ENCODE measurements at regions not wholly inside any gene's neighbourhood (a gene's known extent, or its start where the extent isn't known, plus 50 kb on each side); places are given as distances from the start of the nearest gene placed in this dataset.
"Not testable (repeated sequence)": the region's sequence is repeated elsewhere in the genome, so short reads cannot be mapped to it uniquely, and the experiment has no call there.

DNA sequence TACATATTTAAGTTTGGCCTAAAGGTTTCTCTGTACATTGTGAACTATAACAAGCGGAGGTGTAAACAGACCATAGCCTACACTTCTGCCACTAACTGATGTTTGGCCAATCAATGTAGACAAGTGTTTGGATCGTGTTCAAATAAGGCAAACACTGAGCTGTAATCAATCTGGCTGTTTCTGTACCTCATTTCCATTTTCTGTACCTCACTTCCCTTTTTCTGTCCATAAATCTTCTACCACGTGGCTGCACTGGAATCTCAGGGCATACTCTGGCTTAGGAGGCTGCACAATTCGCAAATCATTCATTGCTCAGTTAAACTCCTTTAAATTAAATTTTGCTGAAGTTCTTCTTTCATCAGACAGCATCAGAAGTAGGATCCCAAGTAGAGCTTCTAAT is 140.9 kb downstream of the SLC25A46 start:
- Histone ChIP-seq H3K27ac (no peak overlapping the region), H3K4me1 (no peaks in the 10 kb centered on the region), H3K27me3 (no peaks in the 10 kb centered on the region), H3K9me3 (no peaks in the 10 kb centered on the region), H3K36me3 (no peaks in the 10 kb centered on the region), H3K4me3 (no peak overlapping the region)
- WGBS = 57% methylated on average over 4 of the region's 4 CpGs
- DNase-seq (ENCODE audit: low spot score in 2 of 2) = no peak
- TF ChIP-seq, protein P1, sequence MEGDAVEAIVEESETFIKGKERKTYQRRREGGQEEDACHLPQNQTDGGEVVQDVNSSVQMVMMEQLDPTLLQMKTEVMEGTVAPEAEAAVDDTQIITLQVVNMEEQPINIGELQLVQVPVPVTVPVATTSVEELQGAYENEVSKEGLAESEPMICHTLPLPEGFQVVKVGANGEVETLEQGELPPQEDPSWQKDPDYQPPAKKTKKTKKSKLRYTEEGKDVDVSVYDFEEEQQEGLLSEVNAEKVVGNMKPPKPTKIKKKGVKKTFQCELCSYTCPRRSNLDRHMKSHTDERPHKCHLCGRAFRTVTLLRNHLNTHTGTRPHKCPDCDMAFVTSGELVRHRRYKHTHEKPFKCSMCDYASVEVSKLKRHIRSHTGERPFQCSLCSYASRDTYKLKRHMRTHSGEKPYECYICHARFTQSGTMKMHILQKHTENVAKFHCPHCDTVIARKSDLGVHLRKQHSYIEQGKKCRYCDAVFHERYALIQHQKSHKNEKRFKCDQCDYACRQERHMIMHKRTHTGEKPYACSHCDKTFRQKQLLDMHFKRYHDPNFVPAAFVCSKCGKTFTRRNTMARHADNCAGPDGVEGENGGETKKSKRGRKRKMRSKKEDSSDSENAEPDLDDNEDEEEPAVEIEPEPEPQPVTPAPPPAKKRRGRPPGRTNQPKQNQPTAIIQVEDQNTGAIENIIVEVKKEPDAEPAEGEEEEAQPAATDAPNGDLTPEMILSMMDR (IDR thresholded peaks at IDR 0.05) = no peak

GRCh38 chr5:110880413-110880812 is 141.6 kb downstream of the SLC25A46 start:
- DNase-seq (ENCODE audit: low spot score in 2 of 2) = no peak
- Histone ChIP-seq H3K27me3 (no peaks in the 10 kb centered on the region), H3K4me3 (no peak overlapping the region), H3K9me3 (no peaks in the 10 kb centered on the region), H3K27ac (no peak overlapping the region), H3K4me1 (no peaks in the 10 kb centered on the region), H3K36me3 (no peaks in the 10 kb centered on the region)
- TF ChIP-seq POLR2A (IDR thresholded peaks at IDR 0.05) = no peak
- no peak for TF ChIP-seq EP300 (IDR thresholded peaks at IDR 0.05)
- TF ChIP-seq POLR2AphosphoS5 (IDR thresholded peaks at IDR 0.05) = no peak
- TF ChIP-seq, protein P1 (IDR thresholded peaks at IDR 0.05) = no peak
- WGBS = 17% methylated on average over 2 of the region's 2 CpGs

GRCh38 chr5:110884005-110884404 is 145.2 kb downstream of the SLC25A46 start:
- DNase-seq (ENCODE audit: low spot score in 2 of 2) = no peak
- Histone ChIP-seq H3K4me3 (no peak overlapping the region), H3K9me3 (no peaks in the 10 kb centered on the region), H3K27me3 (no peaks in the 10 kb centered on the region), H3K27ac (no peak overlapping the region), H3K4me1 (no peaks in the 10 kb centered on the region), H3K36me3 (no peaks in the 10 kb centered on the region)
- no peak for TF ChIP-seq POLR2AphosphoS5 (IDR thresholded peaks at IDR 0.05)
- TF ChIP-seq, protein P1 (IDR thresholded peaks at IDR 0.05) = no peak
- no peak for TF ChIP-seq EP300 (IDR thresholded peaks at IDR 0.05)
- no peak for TF ChIP-seq POLR2A (IDR thresholded peaks at IDR 0.05)
- WGBS = 71% methylated on average over 2 of the region's 2 CpGs

- not testable (repeated sequence) for H3K36me3 ChIP-seq; H3K9me3 ChIP-seq; H3K4me3 ChIP-seq; DNase-seq (ENCODE audit: low spot score in 2 of 2); H3K27ac ChIP-seq; H3K4me1 ChIP-seq; H3K27me3 ChIP-seq
- 94% methylated on average over 3 of the region's 3 CpGs for WGBS
These were observed 148.4 kb downstream of the SLC25A46 start for GRCh38 chr5:110887170-110887569.

DNA sequence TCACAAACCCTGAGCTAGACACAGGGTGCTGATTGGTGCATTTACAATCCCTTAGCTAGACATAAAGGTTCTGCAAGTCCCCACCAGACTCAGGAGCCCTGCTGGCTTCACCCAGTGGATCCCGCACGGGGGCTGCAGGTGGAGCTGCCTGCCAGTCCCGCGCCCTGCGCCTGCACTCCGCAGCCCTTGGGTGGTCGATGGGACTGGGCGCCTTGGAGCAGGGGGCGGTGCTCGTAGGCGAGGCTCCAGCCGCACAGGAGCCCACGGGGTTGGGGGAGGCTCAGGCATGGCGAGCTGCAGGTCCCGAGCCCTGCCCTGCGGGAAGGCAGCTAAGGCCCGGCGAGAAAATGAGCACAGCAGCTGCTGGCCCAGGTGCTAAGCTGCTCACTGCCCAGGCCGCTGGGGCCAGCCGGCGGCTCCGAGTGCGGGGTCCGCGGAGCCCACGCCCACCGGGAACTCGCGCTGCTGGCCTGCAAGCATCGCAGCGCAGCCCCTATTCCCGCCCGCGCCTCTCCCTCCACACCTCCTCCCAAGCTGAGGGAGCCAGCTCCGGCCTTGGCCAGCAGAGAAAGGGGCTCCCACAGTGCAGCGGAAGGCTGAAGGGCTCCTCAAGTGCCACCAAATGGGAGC is 155.2 kb downstream of the SLC25A46 start:
- DNase-seq (ENCODE audit: low spot score in 2 of 2); H3K27me3 ChIP-seq: not testable (repeated sequence)
- WGBS = 74% methylated on average over 31 of the region's 36 CpGs

GRCh38 chr5:110894805-110895204 is 156.0 kb downstream of the SLC25A46 start:
- no peak for DNase-seq (ENCODE audit: low spot score in 2 of 2)
- Histone ChIP-seq H3K36me3 (no peaks in the 10 kb centered on the region), H3K4me3 (no peak overlapping the region), H3K27me3 (peaks cover 7% of the 10 kb centered on the region), H3K9me3 (no peaks in the 10 kb centered on the region), H3K4me1 (no peaks in the 10 kb centered on the region), H3K27ac (no peak overlapping the region)
- TF ChIP-seq EP300 (IDR thresholded peaks at IDR 0.05) = no peak
- TF ChIP-seq, protein P1 (IDR thresholded peaks at IDR 0.05) = no peak
- 81% methylated on average over 8 of the region's 8 CpGs for WGBS

More for the DNA sequence above, 155.2 kb downstream of the SLC25A46 start:
- H3K4me3 ChIP-seq, H3K27ac ChIP-seq, H3K36me3 ChIP-seq, H3K9me3 ChIP-seq, H3K4me1 ChIP-seq: not testable (repeated sequence)

Measured in suprapubic skin (tissue), 4 donors.